ENCODE measurements at regions not wholly inside any gene's neighbourhood (a gene's known extent, or its start where the extent isn't known, plus 50 kb on each side); places are given as distances from the start of the nearest gene placed in this dataset.

DNA sequence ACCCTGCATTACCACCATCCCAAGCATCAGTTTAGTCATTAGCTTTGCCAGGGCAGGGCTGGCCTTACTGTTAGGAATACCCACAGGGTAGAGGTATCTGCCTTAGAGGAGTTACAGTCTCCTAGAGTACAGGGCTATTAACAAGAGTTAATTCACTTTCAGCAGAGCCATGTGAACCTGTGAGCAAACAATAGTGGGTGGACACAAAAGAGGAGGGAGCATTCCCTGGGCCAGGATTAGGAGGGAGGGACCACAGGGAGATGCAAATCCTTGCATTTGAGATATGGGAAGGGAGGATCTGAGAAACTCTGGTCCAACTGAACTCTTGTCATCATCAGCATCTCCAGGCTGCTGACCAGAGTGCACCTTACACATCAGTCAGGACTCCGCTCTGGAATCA, 51.1 kb upstream of the IGSF21 start:
- Histone ChIP-seq H3K4me1 (ENCODE audit: low read depth) (no peaks in the 10 kb centered on the region), H3K36me3 (no peaks in the 10 kb centered on the region), H3K27ac (no peak overlapping the region), H3K27me3 (peaks cover 39% of the 10 kb centered on the region), H3K4me3 (no peak overlapping the region), H3K9me3 (ENCODE audit: low read depth) (no peaks in the 10 kb centered on the region)
- DNase-seq (ENCODE audit: low read depth in 1 of 2, low spot score in 1 of 2): no peak
- TF ChIP-seq CTCF (IDR thresholded peaks at IDR 0.05; ENCODE audit: low read depth, low read length): no peak

GRCh38 chr1:18057623-18058022, 50.0 kb upstream of the IGSF21 start:
- DNase-seq (ENCODE audit: low read depth in 1 of 2, low spot score in 1 of 2): no peak
- no peak for TF ChIP-seq CTCF (IDR thresholded peaks at IDR 0.05; ENCODE audit: low read depth, low read length)
- H3K4me1 ChIP-seq (ENCODE audit: low read depth): no peaks in the 10 kb centered on the region
- H3K27me3 ChIP-seq: peaks cover 32% of the 10 kb centered on the region
- no peaks in the 10 kb centered on the region for H3K36me3 ChIP-seq
- no peak overlapping the region for H3K4me3 ChIP-seq
- H3K9me3 ChIP-seq (ENCODE audit: low read depth): no peaks in the 10 kb centered on the region
- H3K27ac ChIP-seq: no peak overlapping the region
